ENCODE measurements at regions not wholly inside any gene's neighbourhood (a gene's known extent, or its start where the extent isn't known, plus 50 kb on each side); places are given as distances from the start of the nearest gene placed in this dataset.

DNA sequence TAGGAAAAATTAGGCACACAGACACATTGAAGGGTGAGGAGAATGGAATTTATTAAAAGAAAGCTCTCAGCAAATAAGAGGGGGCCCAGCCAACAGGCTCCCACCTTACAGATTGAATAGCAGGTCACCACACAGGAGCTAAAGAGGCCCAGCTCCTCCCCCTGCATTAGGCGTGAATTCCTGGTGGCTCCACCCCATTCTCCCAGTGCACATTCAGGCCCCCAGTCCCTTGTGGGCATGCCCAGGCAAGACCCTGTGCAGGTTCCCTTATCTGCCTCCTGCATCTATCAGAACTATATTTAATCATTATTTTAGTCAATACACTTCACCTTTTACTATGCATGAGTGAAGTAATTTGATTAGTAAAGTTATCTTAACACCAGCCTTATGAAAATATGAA, 856.3 kb upstream of the NDST4 start:
- TF ChIP-seq, protein P1, sequence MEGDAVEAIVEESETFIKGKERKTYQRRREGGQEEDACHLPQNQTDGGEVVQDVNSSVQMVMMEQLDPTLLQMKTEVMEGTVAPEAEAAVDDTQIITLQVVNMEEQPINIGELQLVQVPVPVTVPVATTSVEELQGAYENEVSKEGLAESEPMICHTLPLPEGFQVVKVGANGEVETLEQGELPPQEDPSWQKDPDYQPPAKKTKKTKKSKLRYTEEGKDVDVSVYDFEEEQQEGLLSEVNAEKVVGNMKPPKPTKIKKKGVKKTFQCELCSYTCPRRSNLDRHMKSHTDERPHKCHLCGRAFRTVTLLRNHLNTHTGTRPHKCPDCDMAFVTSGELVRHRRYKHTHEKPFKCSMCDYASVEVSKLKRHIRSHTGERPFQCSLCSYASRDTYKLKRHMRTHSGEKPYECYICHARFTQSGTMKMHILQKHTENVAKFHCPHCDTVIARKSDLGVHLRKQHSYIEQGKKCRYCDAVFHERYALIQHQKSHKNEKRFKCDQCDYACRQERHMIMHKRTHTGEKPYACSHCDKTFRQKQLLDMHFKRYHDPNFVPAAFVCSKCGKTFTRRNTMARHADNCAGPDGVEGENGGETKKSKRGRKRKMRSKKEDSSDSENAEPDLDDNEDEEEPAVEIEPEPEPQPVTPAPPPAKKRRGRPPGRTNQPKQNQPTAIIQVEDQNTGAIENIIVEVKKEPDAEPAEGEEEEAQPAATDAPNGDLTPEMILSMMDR (IDR thresholded peaks at IDR 0.05), result no peak
- no peak for TF ChIP-seq POLR2A (IDR thresholded peaks at IDR 0.05)
